ENCODE measurements at regions not wholly inside any gene's neighbourhood (a gene's known extent, or its start where the extent isn't known, plus 50 kb on each side); places are given as distances from the start of the nearest gene placed in this dataset.

GRCh38 chr3:73245459-73245858 lies 184.0 kb downstream of the EBLN2 start:
- 55% methylated on average over 1 of the region's 1 CpG for WGBS
- H3K36me3 ChIP-seq (ENCODE audit: control insufficient read depth in 4 of 4, insufficient read depth in 3 of 4, low read depth in 1 of 4, low read length in 3 of 4): no peaks in the 10 kb centered on the region
- peaks cover 0 to 5% (median 0%) of the 10 kb centered on the region in 4 donors for H3K9me3 ChIP-seq (ENCODE audit: control insufficient read depth in 4 of 4, low read length in 3 of 4)
- H3K27me3 ChIP-seq (ENCODE audit: control insufficient read depth in 4 of 4, insufficient read depth in 4 of 4, low read length in 3 of 4): peaks cover 0 to 2% (median 0%) of the 10 kb centered on the region in 4 donors
- H3K9ac ChIP-seq (ENCODE audit: low read depth in 1 of 2, low read length in 2 of 2): no peak overlapping the region
- H3K4me1 ChIP-seq (ENCODE audit: control insufficient read depth in 4 of 4, insufficient read depth in 4 of 4, low read length in 3 of 4): no peaks in the 10 kb centered on the region
- TF ChIP-seq RXRA (IDR thresholded peaks at IDR 0.05): no peak
- no peak for TF ChIP-seq ZBTB33 (IDR thresholded peaks at IDR 0.05)
- TF ChIP-seq JUND (IDR thresholded peaks at IDR 0.05): no peak
- no peak for TF ChIP-seq HNF4A (conservative IDR thresholded peaks at IDR 0.05)
- no peak for TF ChIP-seq EGR1 (IDR thresholded peaks at IDR 0.05; ENCODE audit: low read depth in 2 of 2)
- no peak for TF ChIP-seq GABPA (IDR thresholded peaks at IDR 0.05 in 1 of 2, conservative IDR thresholded peaks at IDR 0.05 in 1 of 2)
- no peak for TF ChIP-seq NR2F2 (IDR thresholded peaks at IDR 0.05)
- TF ChIP-seq, protein P1, sequence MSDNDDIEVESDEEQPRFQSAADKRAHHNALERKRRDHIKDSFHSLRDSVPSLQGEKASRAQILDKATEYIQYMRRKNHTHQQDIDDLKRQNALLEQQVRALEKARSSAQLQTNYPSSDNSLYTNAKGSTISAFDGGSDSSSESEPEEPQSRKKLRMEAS (IDR thresholded peaks at IDR 0.05): no peak
- TF ChIP-seq, protein P2, sequence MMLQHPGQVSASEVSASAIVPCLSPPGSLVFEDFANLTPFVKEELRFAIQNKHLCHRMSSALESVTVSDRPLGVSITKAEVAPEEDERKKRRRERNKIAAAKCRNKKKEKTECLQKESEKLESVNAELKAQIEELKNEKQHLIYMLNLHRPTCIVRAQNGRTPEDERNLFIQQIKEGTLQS (IDR thresholded peaks at IDR 0.05): no peak
- no peak for TF ChIP-seq HNF4G (IDR thresholded peaks at IDR 0.05)
- no peak for TF ChIP-seq FOXA1 (IDR thresholded peaks at IDR 0.05)
- no peak for TF ChIP-seq FOXA2 (IDR thresholded peaks at IDR 0.05)
- no peak for TF ChIP-seq TAF1 (conservative IDR thresholded peaks at IDR 0.05)
- DNase-seq (ENCODE audit: low spot score): no peak
- H3K4me3 ChIP-seq (ENCODE audit: low read depth in 1 of 3, low read length in 3 of 3): no peak overlapping the region
- H3K27ac ChIP-seq (ENCODE audit: low read depth in 1 of 2, low read length in 2 of 2): no peak overlapping the region

DNA sequence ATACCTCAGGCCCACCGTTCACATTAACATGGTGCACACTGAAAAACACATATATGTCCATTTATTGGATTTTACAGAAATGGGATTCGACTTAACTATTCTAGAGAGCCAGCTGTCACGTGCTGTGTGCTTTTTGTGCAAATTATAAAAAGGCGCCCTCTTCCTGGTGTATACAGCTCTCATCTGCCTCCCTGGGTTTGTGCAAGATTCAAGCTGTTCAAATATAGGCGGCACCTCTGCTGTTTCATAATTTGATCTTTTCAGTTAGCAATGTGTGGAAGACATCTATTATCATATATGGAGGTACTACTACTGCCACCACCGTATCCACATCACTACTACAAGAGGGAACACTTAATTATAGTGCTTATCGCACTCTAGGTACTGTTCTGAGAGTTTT lies 187.6 kb downstream of the EBLN2 start:
- H3K36me3 ChIP-seq (ENCODE audit: control insufficient read depth in 4 of 4, insufficient read depth in 3 of 4, low read depth in 1 of 4, low read length in 3 of 4): no peaks in the 10 kb centered on the region
- TF ChIP-seq RXRA (IDR thresholded peaks at IDR 0.05): no peak
- TF ChIP-seq NR2F2 (IDR thresholded peaks at IDR 0.05): no peak
- TF ChIP-seq RAD21 (IDR thresholded peaks at IDR 0.05): no peak
- TF ChIP-seq FOXA2 (IDR thresholded peaks at IDR 0.05): no peak
- no peak for TF ChIP-seq HNF4G (IDR thresholded peaks at IDR 0.05)
- TF ChIP-seq TAF1 (conservative IDR thresholded peaks at IDR 0.05): no peak
- TF ChIP-seq, protein P1 (IDR thresholded peaks at IDR 0.05): no peak
- TF ChIP-seq, protein P2 (IDR thresholded peaks at IDR 0.05): no peak
- TF ChIP-seq ZBTB33 (IDR thresholded peaks at IDR 0.05): no peak
- TF ChIP-seq REST (IDR thresholded peaks at IDR 0.05): no peak
- no peak for TF ChIP-seq CTCF (IDR thresholded peaks at IDR 0.05; ENCODE audit: low read depth, low read length, missing input control)
- TF ChIP-seq SP1 (IDR thresholded peaks at IDR 0.05): no peak
- TF ChIP-seq YY1 (IDR thresholded peaks at IDR 0.05): no peak
- TF ChIP-seq FOXA1 (IDR thresholded peaks at IDR 0.05): no peak
- TF ChIP-seq GABPA (IDR thresholded peaks at IDR 0.05 in 1 of 2, conservative IDR thresholded peaks at IDR 0.05 in 1 of 2): no peak
- TF ChIP-seq EGR1 (IDR thresholded peaks at IDR 0.05; ENCODE audit: low read depth in 2 of 2): no peak
- no peak for TF ChIP-seq HNF4A (conservative IDR thresholded peaks at IDR 0.05)
- no peak for TF ChIP-seq JUND (IDR thresholded peaks at IDR 0.05)
- peaks cover 0 to 5% (median 0%) of the 10 kb centered on the region in 4 donors for H3K9me3 ChIP-seq (ENCODE audit: control insufficient read depth in 4 of 4, low read length in 3 of 4)
- 80% methylated on average over 7 of the region's 7 CpGs for WGBS
- H3K9ac ChIP-seq (ENCODE audit: low read depth in 1 of 2, low read length in 2 of 2): no peak overlapping the region
- no peak overlapping the region for H3K4me3 ChIP-seq (ENCODE audit: low read depth in 1 of 3, low read length in 3 of 3)
- H3K4me1 ChIP-seq (ENCODE audit: control insufficient read depth in 4 of 4, insufficient read depth in 4 of 4, low read length in 3 of 4): no peaks in the 10 kb centered on the region
- no peak overlapping the region for H3K27ac ChIP-seq (ENCODE audit: low read depth in 1 of 2, low read length in 2 of 2)
- no peak for DNase-seq (ENCODE audit: low spot score)
- peaks cover 0 to 5% (median 0%) of the 10 kb centered on the region in 4 donors for H3K27me3 ChIP-seq (ENCODE audit: control insufficient read depth in 4 of 4, insufficient read depth in 4 of 4, low read length in 3 of 4)

Measured in liver (tissue), 8 donors.